K562 (cell line): ENCODE measurements at regions not wholly inside any gene's neighbourhood (a gene's known extent, or its start where the extent isn't known, plus 50 kb on each side); places are given as distances from the start of the nearest gene placed in this dataset.

Experiments
- AFF1 ChIP-seq, 2 experiments: fragments of 450-650 bp; IDR thresholded peaks; 2 replicates each; pipeline ENCODE4 v1.6.1; 2018; ENCODE audit warnings: mild to moderate bottlenecking in 2 of 2, low read depth in 1 of 2; ENCODE audit not compliant: partially characterized antibody in 2 of 2
- ATF7 ChIP-seq: fragments of 450-650 bp; IDR thresholded peaks from 2 replicates; pipeline ENCODE4 v1.7.1; 2014; ENCODE audit warnings: mild to moderate bottlenecking, moderate library complexity
- E2F5 ChIP-seq: sonication (generic); formaldehyde crosslinking; IDR thresholded peaks from 2 replicates; pipeline ENCODE4 v1.8.0; 2022; ENCODE audit warnings: mild to moderate bottlenecking, missing genetic modification reagents
- EGR1 ChIP-seq: fragments of 450-650 bp; conservative IDR thresholded peaks from 2 replicates; pipeline ENCODE4 v1.6.1; 2017; ENCODE audit warnings: mild to moderate bottlenecking
- NFIX ChIP-seq: fragments of 250-450 bp; sonication (Bioruptor Pico); IDR thresholded peaks from 2 replicates; pipeline ENCODE4 v1.4.0; 2020; ENCODE audit warnings: low read depth, mild to moderate bottlenecking, moderate library complexity
- PPARD ChIP-seq: fragments of 250-450 bp; sonication (Bioruptor Pico); IDR thresholded peaks from 2 replicates; pipeline ENCODE4 v1.8.0; 2022; ENCODE audit warnings: inconsistent platforms, mild to moderate bottlenecking, moderate library complexity
- RBM39 ChIP-seq: fragments of 200-400 bp; formaldehyde crosslinking; optimal IDR thresholded peaks from 2 replicates; pipeline ENCODE3; 2018; ENCODE audit warnings: low read depth, low read length
- RERE ChIP-seq: sonication (generic); formaldehyde crosslinking; IDR thresholded peaks from 2 replicates; pipeline ENCODE4 v1.8.0; 2023; ENCODE audit warnings: missing genetic modification reagents, mild to moderate bottlenecking, borderline replicate concordance
- SMAD1 ChIP-seq: fragments of 150-350 bp; IDR thresholded peaks from 2 replicates; pipeline ENCODE4 v1.6.1; 2014; ENCODE audit warnings: low read length, low read depth; ENCODE audit not compliant: partially characterized antibody
- SMAD4 ChIP-seq: fragments of 250-450 bp; sonication (Bioruptor Pico); conservative IDR thresholded peaks from 2 replicates; pipeline ENCODE4 v1.8.0; 2021; ENCODE audit warnings: inconsistent platforms, mild to moderate bottlenecking, moderate library complexity
- STAT6 ChIP-seq: sonication (generic); formaldehyde crosslinking; IDR thresholded peaks from 2 replicates; pipeline ENCODE4 v1.8.1; 2023; ENCODE audit warnings: mild to moderate bottlenecking, missing genetic modification reagents
- XRCC5 ChIP-seq: fragments of 200-400 bp; formaldehyde crosslinking; IDR thresholded peaks from 2 replicates; pipeline ENCODE4 v1.6.1; 2017; ENCODE audit warnings: low read depth, mild to moderate bottlenecking, low read length
- ZEB2 ChIP-seq: fragments of 450-650 bp; IDR thresholded peaks from 2 replicates; pipeline ENCODE4 v1.6.1; 2016
- ZFX ChIP-seq: sonication (generic); formaldehyde crosslinking; IDR thresholded peaks from 2 replicates; pipeline ENCODE4 v1.8.0; 2022; ENCODE audit warnings: mild to moderate bottlenecking, missing genetic modification reagents, moderate library complexity

GRCh38 chr6:51049983-51050877 lies 231.6 kb downstream of the TFAP2B start (continued):
- TF ChIP-seq AFF1 (IDR thresholded peaks at IDR 0.05; ENCODE audit: low read depth in 1 of 2, partially characterized antibody in 2 of 2) (peak; percentile 70 to 98), ATF7 (peak; percentile 89), XRCC5 (no peak), ZEB2 (peak; percentile 95), RERE (CRISPR knock-in tag) (no peak), STAT6 (0 out of 2 replicates have a peak, but pooled peaks have one; percentile 67), PPARD (CRISPR knock-in tag) (no peak), EGR1 (peak; percentile 66), SMAD1 (peak; percentile 88), ZFX (CRISPR knock-in tag) (peak; percentile 85), NFIX (CRISPR knock-in tag) (no peak), E2F5 (CRISPR knock-in tag) (peak; percentile 21; the same call in 1 of the 2 replicates), SMAD4 (CRISPR knock-in tag) (peak; percentile 98), RBM39 (no peak)
